HEK293T (cell line): ENCODE measurements at regions not wholly inside any gene's neighbourhood (a gene's known extent, or its start where the extent isn't known, plus 50 kb on each side); places are given as distances from the start of the nearest gene placed in this dataset.

Experiments used
- CTCF ChIA-PET: fragments of 350-600 bp; formaldehyde crosslinking; extraction: SDS; loops from one replicate; lab custom pipeline; 2021; ENCODE audit warnings: antibody characterized with exemption, inconsistent platforms; lab: Yijun Ruan, JAX
- POLR2A ChIA-PET: fragments of 350-600 bp; formaldehyde crosslinking; extraction: SDS; loops from one replicate; lab custom pipeline; 2020; ENCODE audit warnings: antibody characterized with exemption, inconsistent platforms; lab: Yijun Ruan, JAX
- DNase-seq: peaks from one replicate; pipeline ENCODE4 v3.0.0; 2012; ENCODE audit warnings: mixed read lengths; ENCODE audit errors: extremely low spot score
- ARNT ChIP-seq: fragments of 450-650 bp; IDR thresholded peaks from 2 replicates; pipeline ENCODE4 v1.6.1; 2017; ENCODE audit warnings: mild to moderate bottlenecking
- BHLHE40 ChIP-seq: fragments of 450-650 bp; IDR thresholded peaks from 2 replicates; pipeline ENCODE4 v1.6.1; 2016; ENCODE audit warnings: mild to moderate bottlenecking, moderate library complexity, borderline replicate concordance
- CTBP1 ChIP-seq: fragments of 450-650 bp; IDR thresholded peaks from 2 replicates; pipeline ENCODE4 v1.6.1; 2016; ENCODE audit warnings: borderline replicate concordance
- ELF4 ChIP-seq: fragments of 450-650 bp; IDR thresholded peaks from 2 replicates; pipeline ENCODE4 v1.6.1; 2017; ENCODE audit warnings: antibody characterized with exemption
- FOXA1 ChIP-seq: fragments of 450-650 bp; IDR thresholded peaks from 2 replicates; pipeline ENCODE4 v1.6.1; 2016; ENCODE audit warnings: mild to moderate bottlenecking
- FOXK2 ChIP-seq: fragments of 450-650 bp; IDR thresholded peaks from 2 replicates; pipeline ENCODE4 v1.6.1; 2016; ENCODE audit warnings: mild to moderate bottlenecking
- FOXM1 ChIP-seq: fragments of 450-650 bp; IDR thresholded peaks from 2 replicates; pipeline ENCODE4 v1.6.1; 2017; ENCODE audit warnings: mild to moderate bottlenecking, borderline replicate concordance
- HDGF ChIP-seq: fragments of 450-650 bp; IDR thresholded peaks from 2 replicates; pipeline ENCODE4 v1.6.1; 2017; ENCODE audit warnings: antibody characterized with exemption, borderline replicate concordance
- L3MBTL2 ChIP-seq: fragments of 450-650 bp; conservative IDR thresholded peaks from 2 replicates; pipeline ENCODE4 v1.6.1; 2016; ENCODE audit warnings: mild to moderate bottlenecking
- LEF1 ChIP-seq: fragments of 450-650 bp; IDR thresholded peaks from 2 replicates; pipeline ENCODE4 v1.6.1; 2017; ENCODE audit warnings: mild to moderate bottlenecking, borderline replicate concordance
- NFRKB ChIP-seq: fragments of 450-650 bp; IDR thresholded peaks from 2 replicates; pipeline ENCODE4 v1.6.1; 2016; ENCODE audit warnings: mild to moderate bottlenecking, moderate library complexity
- SP1 ChIP-seq: fragments of 450-650 bp; IDR thresholded peaks from 2 replicates; pipeline ENCODE4 v1.6.1; 2017
- SUZ12 ChIP-seq: fragments of 450-650 bp; IDR thresholded peaks from 2 replicates; pipeline ENCODE4 v1.6.1; 2016; ENCODE audit warnings: mild to moderate bottlenecking
- TARDBP ChIP-seq: fragments of 450-650 bp; IDR thresholded peaks from 2 replicates; pipeline ENCODE4 v1.6.1; 2016
- ZNF384 ChIP-seq: fragments of 450-650 bp; IDR thresholded peaks from 2 replicates; pipeline ENCODE4 v1.6.1; 2016
- TF ChIP-seq, protein P1 (sequence below): fragments of 450-650 bp; IDR thresholded peaks from 2 replicates; pipeline ENCODE4 v1.6.1; 2016

DNA sequence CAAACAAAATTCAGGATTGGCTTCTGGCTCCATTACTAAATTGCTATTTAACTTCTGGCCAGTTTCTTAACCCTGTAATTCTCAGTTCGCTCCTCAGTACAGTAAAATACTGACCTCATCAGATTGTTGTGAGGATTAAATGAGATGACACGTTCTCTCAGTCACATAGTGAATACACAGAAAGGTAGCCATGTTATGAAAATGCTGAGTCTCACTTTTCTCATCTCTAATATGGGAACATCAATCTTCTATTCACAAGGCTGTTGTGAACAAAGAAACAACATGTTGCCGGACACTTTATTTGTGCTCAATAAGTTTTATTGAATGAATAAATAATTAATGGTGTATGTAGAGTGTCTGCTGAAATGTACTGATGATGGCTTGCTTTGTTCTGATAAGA, 924.5 kb upstream of the GOT2 start:
- CTCF ChIA-PET, result no interaction called here

DNA sequence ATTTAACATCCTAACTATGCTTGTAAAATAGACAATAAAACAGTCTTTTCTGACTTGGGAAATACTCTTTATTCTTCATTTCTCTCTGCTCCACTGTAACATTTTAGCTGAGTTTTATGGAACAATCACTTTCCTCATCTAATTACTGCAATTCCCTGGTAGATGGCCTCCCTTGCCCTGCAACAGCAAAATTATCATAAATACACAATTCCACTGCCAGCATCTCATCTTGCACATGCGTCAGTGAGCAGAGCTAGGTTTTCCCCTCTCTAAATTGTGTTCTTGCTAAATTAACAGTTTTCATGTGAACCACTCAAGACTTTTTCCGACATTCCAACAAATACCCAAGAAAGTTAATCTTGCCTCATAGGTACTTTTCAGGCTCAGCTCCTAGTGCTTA, 920.9 kb upstream of the GOT2 start:
- DNase-seq, result no peak
- CTCF ChIA-PET, result no interaction called here
- POLR2A ChIA-PET, result no interaction called here
- TF ChIP-seq L3MBTL2, result no peak
- TF ChIP-seq LEF1, result no peak
- TF ChIP-seq SP1, result no peak
- no peak for TF ChIP-seq SUZ12
- TF ChIP-seq FOXM1, result no peak
- TF ChIP-seq ARNT, result no peak
- no peak for TF ChIP-seq CTBP1
- TF ChIP-seq ZNF384, result no peak
- no peak for TF ChIP-seq FOXA1
- no peak for TF ChIP-seq NFRKB
- TF ChIP-seq BHLHE40, result no peak
- TF ChIP-seq HDGF, result no peak
- TF ChIP-seq ELF4, result no peak
- TF ChIP-seq, protein P1, sequence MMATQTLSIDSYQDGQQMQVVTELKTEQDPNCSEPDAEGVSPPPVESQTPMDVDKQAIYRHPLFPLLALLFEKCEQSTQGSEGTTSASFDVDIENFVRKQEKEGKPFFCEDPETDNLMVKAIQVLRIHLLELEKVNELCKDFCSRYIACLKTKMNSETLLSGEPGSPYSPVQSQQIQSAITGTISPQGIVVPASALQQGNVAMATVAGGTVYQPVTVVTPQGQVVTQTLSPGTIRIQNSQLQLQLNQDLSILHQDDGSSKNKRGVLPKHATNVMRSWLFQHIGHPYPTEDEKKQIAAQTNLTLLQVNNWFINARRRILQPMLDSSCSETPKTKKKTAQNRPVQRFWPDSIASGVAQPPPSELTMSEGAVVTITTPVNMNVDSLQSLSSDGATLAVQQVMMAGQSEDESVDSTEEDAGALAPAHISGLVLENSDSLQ, result no peak
- TF ChIP-seq TARDBP, result no peak
- TF ChIP-seq FOXK2, result no peak

More for the DNA sequence above, 924.5 kb upstream of the GOT2 start:
- TF ChIP-seq SUZ12, result no peak
- TF ChIP-seq L3MBTL2, result no peak
- no peak for TF ChIP-seq BHLHE40
- no peak for TF ChIP-seq LEF1
- no peak for TF ChIP-seq NFRKB
- no peak for TF ChIP-seq SP1
- no peak for TF ChIP-seq TARDBP
- no peak for TF ChIP-seq ELF4
- no peak for TF ChIP-seq HDGF
- POLR2A ChIA-PET, result no interaction called here
- DNase-seq, result no peak

DNA sequence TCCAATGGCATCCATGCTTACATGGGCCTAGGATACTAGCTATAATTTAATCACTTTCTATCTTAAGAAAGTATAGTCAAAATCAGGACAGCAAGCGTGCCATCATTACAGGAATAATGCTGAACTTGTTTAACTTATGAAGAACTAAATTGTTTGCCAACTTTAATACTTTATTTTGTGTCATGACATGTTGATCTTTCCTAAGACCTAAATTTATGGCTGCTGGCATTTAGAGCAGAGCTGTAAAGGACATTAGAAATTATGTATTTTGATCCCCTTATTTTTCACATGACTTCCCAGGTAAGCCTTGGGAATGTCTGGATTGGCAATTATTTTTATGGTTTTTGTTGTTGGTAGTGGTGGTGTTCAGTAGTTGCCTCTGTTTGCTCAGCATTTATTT, 920.3 kb upstream of the GOT2 start:
- no peak for DNase-seq
- ChIA-PET POLR2A (no interaction called here), CTCF (no interaction called here)
- no peak for TF ChIP-seq ARNT
- no peak for TF ChIP-seq CTBP1
- TF ChIP-seq ELF4, result no peak
- TF ChIP-seq SP1, result no peak
- no peak for TF ChIP-seq SUZ12
- TF ChIP-seq ZNF384, result no peak
- no peak for TF ChIP-seq NFRKB

DNA sequence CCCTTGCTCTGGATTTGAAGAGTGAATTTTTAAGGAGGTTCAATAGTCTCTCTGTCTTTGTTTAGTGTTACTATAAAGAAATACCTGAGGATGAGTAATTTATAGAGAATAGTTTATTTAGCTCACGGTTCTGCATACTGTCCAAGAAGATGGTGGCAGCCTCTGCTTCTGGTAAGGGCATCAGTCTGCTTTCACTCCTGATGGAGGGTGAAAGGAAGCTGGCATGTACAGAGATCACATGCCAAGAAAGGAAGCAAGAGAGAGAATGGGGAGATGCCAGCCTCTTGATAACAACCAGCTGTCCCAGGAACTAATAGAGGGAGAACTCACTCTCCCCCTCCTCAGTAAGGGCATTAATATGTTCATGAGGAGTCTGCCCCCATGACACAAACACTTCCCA, 917.5 kb upstream of the GOT2 start:
- CTCF ChIA-PET, result no interaction called here
- DNase-seq, result no peak
- no peak for TF ChIP-seq FOXM1
- TF ChIP-seq FOXA1, result no peak
- TF ChIP-seq HDGF, result no peak
- POLR2A ChIA-PET, result no interaction called here

DNA sequence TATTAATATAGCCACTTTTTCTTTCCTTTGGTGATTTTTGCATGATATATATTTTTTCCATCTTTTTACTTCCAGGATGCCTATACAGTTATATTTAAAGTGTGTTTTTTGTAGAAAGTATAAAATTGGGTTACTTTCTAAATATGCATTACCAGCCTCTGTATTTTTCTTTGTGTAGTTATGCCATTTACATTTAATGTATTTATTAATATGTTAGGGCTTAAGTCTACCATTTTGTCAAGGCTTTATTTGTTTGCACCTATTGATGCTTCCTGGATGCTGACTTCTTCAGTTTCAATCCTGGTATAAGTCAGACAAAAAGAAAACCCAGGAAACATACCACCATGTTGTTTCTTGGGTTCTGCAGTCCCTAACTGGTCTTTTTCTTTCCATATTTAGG, 911.1 kb upstream of the GOT2 start:
- TF ChIP-seq SP1 (no peak), NFRKB (no peak), FOXA1 (no peak), FOXK2 (no peak), ZNF384 (no peak), L3MBTL2 (no peak), TARDBP (no peak), HDGF (no peak), ARNT (no peak), ELF4 (no peak), FOXM1 (no peak), SUZ12 (no peak), CTBP1 (no peak), LEF1 (no peak), BHLHE40 (no peak)
- TF ChIP-seq, protein P1, result no peak
- ChIA-PET POLR2A (no interaction called here), CTCF (no interaction called here)
- no peak for DNase-seq

DNA sequence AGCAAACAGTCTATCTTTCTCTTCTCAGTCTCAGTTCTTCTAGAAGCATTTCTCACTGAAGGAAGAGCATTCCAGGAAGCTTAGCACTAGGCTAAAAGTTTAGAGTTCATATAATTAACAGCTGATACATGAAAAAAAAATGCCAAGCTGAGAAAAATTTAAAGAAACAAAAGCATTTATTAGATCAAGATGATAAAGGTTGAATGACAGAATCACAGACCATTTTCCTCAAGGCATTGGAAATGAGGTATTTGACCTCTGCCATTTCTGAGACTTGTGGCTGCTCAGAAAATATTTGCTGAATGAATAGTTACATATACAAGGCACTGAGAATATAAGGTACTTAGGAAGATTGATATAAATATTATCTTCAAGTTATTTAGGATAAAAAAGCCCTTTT, 901.6 kb upstream of the GOT2 start:
- ChIA-PET POLR2A (no interaction called here), CTCF (no interaction called here)
- DNase-seq, result no peak
- TF ChIP-seq SUZ12 (no peak), TARDBP (no peak), SP1 (no peak), FOXK2 (no peak), ARNT (no peak), LEF1 (no peak), L3MBTL2 (no peak), HDGF (no peak), CTBP1 (no peak), BHLHE40 (no peak), ZNF384 (no peak), FOXM1 (no peak)
- TF ChIP-seq, protein P1, result no peak

DNA sequence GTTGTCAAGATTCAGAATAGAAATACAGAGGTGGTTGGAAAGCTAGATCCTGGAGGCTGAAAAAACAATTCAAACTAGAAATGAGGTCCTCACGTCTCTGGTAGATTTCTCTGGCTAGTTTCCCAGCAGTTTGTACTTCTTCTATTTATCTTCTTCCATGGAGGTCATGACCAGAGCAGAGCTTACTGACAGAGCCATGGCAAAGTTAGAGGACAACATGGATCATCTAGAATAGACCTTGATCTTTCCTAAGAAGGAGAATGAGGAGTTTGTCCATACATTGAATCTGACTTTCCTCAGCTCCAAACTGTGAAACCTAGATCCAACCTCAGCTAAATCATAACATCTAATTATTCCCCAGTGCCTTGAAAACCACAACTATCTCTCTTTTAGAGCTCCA, 900.8 kb upstream of the GOT2 start:
- TF ChIP-seq SUZ12 (no peak), FOXM1 (no peak), CTBP1 (no peak), ELF4 (no peak), NFRKB (no peak), TARDBP (no peak)
- TF ChIP-seq, protein P1, result no peak
- no peak for DNase-seq
- ChIA-PET POLR2A (no interaction called here), CTCF (no interaction called here)
